T-helper 1 cell treated with Interleukin-12 subunit alpha and Interleukin-12 subunit beta and Interleukin-4 antibody, amounts not matched to agents 30 μg/mL and 1 μg/mL, for 36 hours (primary cell): ENCODE measurements at regions not wholly inside any gene's neighbourhood (a gene's known extent, or its start where the extent isn't known, plus 50 kb on each side); places are given as distances from the start of the nearest gene placed in this dataset.
"Not testable (repeated sequence)": the region's sequence is repeated elsewhere in the genome, so short reads cannot be mapped to it uniquely, and the experiment has no call there.

Source experiments
- H3K27ac Mint-ChIP-seq: one replicate; pipeline ENCODE4 v1.8.0; 2021; ENCODE audit warnings: mild to moderate bottlenecking, mixed read lengths
- H3K27me3 Mint-ChIP-seq: one replicate; pipeline ENCODE4 v1.8.0; 2021; ENCODE audit warnings: low read depth, mixed read lengths
- H3K36me3 Mint-ChIP-seq: one replicate; pipeline ENCODE4 v1.8.0; 2021; ENCODE audit warnings: low read depth, mixed read lengths
- H3K4me1 Mint-ChIP-seq: one replicate; pipeline ENCODE4 v1.8.0; 2021; ENCODE audit warnings: low read depth, mixed read lengths
- H3K4me3 Mint-ChIP-seq: one replicate; pipeline ENCODE4 v1.8.0; 2021; ENCODE audit warnings: mild to moderate bottlenecking, moderate library complexity, mixed read lengths
- H3K9me3 Mint-ChIP-seq: one replicate; pipeline ENCODE4 v1.8.0; 2021; ENCODE audit warnings: mixed read lengths

DNA sequence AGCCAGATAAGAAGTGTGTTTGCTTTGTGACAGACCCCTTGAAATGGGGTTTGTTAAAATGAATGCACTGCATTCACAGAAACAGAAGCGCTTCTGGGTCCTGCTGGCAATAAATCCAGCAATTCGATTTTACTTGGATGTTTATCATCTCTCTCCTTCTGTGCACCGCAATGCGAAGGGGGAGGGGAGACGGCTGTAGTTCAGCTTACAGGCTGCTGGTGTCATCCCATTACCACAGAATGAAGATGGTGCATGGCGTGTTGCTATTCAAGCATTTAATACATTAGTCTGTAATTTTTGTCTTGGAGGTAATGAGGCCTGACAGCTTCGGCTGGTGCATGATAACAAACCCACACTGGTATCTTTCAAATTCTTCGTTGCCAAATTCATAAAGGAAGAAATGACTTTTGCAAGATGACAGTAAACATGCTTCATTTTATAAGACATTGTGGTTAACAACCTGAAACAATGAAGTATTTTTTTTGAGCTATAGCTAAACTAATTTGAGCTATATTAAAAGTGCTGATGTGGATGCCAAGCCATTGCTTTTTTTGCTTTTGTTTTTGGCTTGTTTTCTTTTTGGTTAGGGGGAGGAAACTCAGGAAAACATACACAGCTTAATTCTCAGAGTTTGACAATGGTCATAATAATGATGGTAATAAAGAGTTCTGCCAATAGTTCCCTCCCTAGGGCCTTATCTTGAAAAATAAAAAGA lies 418.3 kb downstream of the OTOL1 start:
- no peaks in the 10 kb centered on the region for H3K36me3 Mint-ChIP-seq
- no peak overlapping the region for H3K27ac Mint-ChIP-seq
- H3K9me3 Mint-ChIP-seq: peaks cover 4% of the 10 kb centered on the region
- no peak overlapping the region for H3K4me3 Mint-ChIP-seq
- H3K27me3 Mint-ChIP-seq: no peaks in the 10 kb centered on the region
- H3K4me1 Mint-ChIP-seq: no peaks in the 10 kb centered on the region

DNA sequence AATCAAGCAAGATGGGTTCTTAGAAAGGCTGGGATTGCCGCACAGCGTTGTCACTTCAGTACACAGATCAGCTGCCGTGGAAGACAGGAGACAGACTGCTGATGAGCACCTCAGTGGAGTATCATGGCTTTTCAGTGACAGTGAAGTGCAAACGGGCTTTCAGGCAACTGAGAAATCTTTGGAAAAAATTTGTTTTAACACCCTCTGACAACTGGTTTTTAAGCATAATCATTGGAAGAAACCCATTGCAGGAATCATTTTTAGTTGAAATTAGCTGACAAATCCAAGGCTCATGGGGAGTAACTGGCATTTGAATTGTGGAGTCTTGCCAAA lies 418.8 kb downstream of the OTOL1 start:
- Mint-ChIP-seq H3K4me1 (no peaks in the 10 kb centered on the region), H3K4me3 (no peak overlapping the region), H3K27ac (no peak overlapping the region), H3K27me3 (no peaks in the 10 kb centered on the region), H3K36me3 (no peaks in the 10 kb centered on the region), H3K9me3 (peaks cover 4% of the 10 kb centered on the region)

DNA sequence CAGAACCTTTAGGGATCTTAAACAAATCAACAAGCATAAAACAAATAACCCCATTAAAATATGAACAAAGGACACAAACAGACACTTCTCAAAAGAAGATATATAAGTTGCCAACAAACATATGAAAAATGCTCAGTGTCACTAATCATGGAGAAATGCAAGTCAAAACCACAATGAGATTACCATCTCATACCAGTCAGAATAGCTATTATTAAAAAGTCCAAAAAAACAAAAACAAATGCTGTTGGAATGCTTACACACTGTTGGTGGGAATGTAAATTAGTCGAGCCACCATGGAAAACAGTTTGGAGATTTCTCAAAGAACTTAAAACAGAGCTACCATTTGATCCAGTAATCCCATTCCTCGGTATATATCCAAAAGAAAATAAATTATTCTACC lies 423.6 kb downstream of the OTOL1 start:
- no peaks in the 10 kb centered on the region for H3K36me3 Mint-ChIP-seq
- no peak overlapping the region for H3K27ac Mint-ChIP-seq
- no peaks in the 10 kb centered on the region for H3K27me3 Mint-ChIP-seq
- H3K4me1 Mint-ChIP-seq: no peaks in the 10 kb centered on the region
- H3K4me3 Mint-ChIP-seq: no peak overlapping the region
- H3K9me3 Mint-ChIP-seq: peaks cover 4% of the 10 kb centered on the region

DNA sequence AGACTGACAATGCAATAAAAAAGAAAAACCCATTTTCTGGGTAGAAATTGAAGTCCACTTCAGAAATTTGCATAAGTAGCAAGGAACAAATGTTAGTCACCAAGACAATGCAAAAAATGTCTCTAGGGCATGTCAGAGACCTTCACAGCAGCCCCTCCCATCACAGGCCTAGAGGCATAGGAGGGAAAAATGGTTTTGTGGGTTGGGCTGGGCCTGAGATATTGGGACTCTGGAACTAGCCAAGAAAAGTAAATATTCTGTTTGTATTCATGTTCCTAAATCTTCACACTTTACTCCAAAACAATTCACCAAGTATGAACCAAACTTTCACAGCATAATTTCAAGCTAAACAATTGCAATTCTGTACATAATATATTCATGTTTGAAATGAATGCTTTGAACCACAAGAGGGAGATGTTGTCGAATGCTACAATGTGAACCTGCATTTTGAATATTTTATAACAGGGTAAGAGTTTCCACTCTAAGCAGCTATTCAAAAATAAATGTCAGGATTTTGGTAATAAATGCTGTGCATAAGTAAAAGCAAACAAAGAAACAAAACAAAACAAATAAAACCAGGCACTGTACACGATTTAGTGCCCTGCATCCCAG lies 429.2 kb downstream of the OTOL1 start:
- Mint-ChIP-seq H3K27me3 (no peaks in the 10 kb centered on the region), H3K9me3 (no peaks in the 10 kb centered on the region), H3K4me3 (no peak overlapping the region), H3K27ac (no peak overlapping the region), H3K36me3 (no peaks in the 10 kb centered on the region), H3K4me1 (no peaks in the 10 kb centered on the region)

DNA sequence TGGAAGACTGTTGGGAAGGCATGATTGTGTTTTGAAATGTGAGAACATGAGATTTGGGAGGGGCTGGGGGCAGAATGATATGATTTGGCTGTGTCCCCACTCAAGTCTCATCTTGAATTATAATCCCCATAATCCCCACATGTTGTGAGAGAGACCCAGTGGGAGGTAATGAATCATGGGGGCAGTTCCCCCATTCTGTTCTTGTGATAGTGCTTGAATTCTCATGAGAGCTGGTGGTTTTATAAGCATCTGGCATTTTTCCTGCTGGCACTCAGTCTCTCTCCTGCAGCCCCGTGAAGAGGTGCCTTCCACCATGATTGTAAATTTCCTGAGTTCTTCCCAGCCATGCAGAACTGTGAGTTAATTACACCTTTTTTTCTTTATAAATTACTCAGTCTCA lies 430.5 kb downstream of the OTOL1 start:
- Mint-ChIP-seq H3K4me1 (no peaks in the 10 kb centered on the region), H3K4me3 (no peak overlapping the region), H3K36me3 (no peaks in the 10 kb centered on the region), H3K27me3 (no peaks in the 10 kb centered on the region), H3K27ac (no peak overlapping the region), H3K9me3 (no peaks in the 10 kb centered on the region)

DNA sequence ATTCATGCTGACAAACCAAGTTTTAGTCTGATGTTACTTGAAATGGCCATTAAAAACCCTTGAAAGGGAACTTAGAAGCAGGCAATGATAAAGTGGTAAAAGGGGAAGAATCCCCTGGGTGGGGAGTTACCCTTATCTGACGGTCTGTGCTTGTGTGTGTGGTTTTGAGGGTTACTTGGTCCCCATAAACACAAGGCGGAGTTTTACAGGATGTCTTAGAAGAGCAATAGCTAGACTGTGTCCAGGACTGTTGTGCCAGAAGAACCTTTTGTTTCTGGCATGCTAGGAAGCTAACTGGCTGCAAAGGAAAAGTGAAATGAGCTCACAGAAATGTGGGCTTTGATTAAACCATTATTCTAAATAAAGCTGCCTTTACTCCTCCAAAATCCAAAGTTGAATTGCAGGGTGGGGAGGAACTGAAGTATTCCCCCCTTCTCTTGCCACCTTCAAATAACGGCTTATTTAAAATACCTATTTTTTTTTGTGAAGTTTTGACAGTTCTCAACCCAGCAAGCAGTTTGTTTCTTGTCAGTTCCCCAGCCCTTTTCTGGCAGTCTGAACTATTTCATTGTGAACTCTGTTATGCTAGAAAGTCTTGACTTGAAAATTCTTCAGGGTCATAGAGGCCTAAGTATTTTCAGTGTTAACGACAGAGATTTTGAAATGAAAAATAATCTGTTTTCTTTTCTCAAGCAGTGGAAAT lies 443.5 kb downstream of the OTOL1 start:
- Mint-ChIP-seq H3K4me3 (no peak overlapping the region), H3K27ac (no peak overlapping the region), H3K36me3 (no peaks in the 10 kb centered on the region), H3K27me3 (no peaks in the 10 kb centered on the region), H3K4me1 (no peaks in the 10 kb centered on the region), H3K9me3 (peaks cover 4% of the 10 kb centered on the region)

DNA sequence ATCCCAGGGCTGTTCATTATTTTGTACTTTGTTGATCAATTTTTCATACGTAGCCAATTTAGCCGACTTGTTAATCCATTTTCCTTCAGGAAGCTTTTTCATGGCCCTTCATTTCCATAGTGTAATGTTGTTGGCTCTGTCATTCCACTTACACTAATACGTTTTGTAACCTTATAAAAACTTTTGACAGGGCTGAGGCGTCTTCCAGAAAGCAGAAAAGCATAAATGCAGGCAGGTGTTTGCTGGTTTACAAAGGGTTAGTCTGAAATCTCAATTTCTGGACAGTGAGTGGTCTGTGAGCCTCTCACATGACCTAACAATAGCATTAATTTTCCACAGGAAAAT lies 444.0 kb downstream of the OTOL1 start:
- no peak overlapping the region for H3K27ac Mint-ChIP-seq

DNA sequence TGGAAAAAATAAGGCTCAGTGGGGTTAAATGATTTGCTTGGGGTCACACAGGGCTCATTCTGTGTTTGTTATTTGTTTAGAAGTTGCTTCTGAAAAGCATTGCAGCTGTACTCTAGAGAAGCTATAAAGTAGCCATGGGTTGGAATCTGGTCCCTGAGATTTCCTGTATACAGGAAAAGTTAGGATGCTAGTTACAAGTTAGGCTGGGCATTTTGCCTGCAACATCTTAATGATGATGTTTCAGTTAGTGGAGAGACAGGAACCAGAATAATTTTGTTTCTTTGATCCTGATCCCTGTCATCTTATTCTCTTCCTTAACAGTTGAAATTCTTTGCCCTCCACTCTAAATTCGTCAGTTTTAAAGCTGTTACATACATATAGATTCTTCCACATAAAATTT lies 445.3 kb downstream of the OTOL1 start:
- H3K36me3 Mint-ChIP-seq: no peaks in the 10 kb centered on the region
- H3K27me3 Mint-ChIP-seq: no peaks in the 10 kb centered on the region
- H3K4me1 Mint-ChIP-seq: no peaks in the 10 kb centered on the region
- no peaks in the 10 kb centered on the region for H3K9me3 Mint-ChIP-seq
- no peak overlapping the region for H3K27ac Mint-ChIP-seq
- no peak overlapping the region for H3K4me3 Mint-ChIP-seq

More for the DNA sequence above, 444.0 kb downstream of the OTOL1 start:
- no peaks in the 10 kb centered on the region for H3K4me1 Mint-ChIP-seq
- H3K36me3 Mint-ChIP-seq: no peaks in the 10 kb centered on the region
- no peak overlapping the region for H3K4me3 Mint-ChIP-seq
- peaks cover 4% of the 10 kb centered on the region for H3K9me3 Mint-ChIP-seq
- H3K27me3 Mint-ChIP-seq: no peaks in the 10 kb centered on the region

DNA sequence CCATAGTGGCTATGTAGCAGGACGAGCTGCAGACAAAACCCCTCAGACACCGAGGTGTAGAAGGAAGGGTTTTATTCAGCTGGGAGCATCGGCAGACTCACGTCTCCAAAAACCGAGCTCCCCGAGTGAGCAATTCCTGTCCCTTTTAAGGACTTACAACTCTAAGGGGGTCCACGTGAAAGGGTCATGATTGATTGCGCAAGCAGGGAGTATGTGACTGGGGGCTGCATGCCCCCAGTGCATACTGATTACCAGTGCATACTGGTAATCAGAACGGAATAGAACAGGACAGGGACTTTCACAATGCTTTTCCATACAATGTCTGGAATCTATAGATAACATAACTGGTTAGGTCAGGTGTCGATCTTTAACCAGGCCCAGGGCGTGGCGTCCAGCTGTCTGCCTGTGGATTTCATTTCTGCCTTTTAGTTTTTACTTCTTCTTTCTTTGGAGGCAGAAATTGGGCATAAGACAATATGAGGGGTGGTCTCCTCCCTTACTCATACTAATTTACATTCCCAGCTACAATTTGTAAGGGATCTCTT lies 447.3 kb downstream of the OTOL1 start:
- not testable (repeated sequence) for H3K9me3 Mint-ChIP-seq, H3K36me3 Mint-ChIP-seq, H3K4me1 Mint-ChIP-seq, H3K4me3 Mint-ChIP-seq, H3K27me3 Mint-ChIP-seq, H3K27ac Mint-ChIP-seq

DNA sequence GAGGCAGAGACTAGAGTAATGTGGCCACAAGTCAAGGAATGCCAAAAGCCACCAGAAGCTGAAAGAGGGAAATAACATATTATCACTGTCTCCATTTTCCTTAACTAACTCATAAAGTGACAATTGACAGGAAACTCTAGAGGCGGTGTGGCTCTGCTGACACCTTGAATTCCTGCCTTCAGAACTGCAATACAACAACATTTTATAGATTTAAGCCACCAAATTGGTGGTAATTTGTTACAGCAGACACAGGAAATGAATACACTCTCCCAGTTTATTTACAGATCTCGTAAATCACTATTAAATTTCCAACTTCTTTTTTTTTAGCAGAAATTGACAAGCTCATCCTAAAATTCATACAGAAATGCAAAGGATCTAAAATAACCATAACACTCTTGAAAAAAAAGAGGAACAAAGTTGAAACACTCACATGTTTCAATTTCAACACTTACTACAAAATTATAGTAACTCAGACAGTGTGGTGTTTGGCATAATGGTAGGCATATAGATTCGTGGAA lies 449.9 kb downstream of the OTOL1 start:
- H3K4me3 Mint-ChIP-seq: no peak overlapping the region
- H3K27ac Mint-ChIP-seq: no peak overlapping the region
- no peaks in the 10 kb centered on the region for H3K36me3 Mint-ChIP-seq
- H3K27me3 Mint-ChIP-seq: no peaks in the 10 kb centered on the region
- no peaks in the 10 kb centered on the region for H3K9me3 Mint-ChIP-seq
- no peaks in the 10 kb centered on the region for H3K4me1 Mint-ChIP-seq

DNA sequence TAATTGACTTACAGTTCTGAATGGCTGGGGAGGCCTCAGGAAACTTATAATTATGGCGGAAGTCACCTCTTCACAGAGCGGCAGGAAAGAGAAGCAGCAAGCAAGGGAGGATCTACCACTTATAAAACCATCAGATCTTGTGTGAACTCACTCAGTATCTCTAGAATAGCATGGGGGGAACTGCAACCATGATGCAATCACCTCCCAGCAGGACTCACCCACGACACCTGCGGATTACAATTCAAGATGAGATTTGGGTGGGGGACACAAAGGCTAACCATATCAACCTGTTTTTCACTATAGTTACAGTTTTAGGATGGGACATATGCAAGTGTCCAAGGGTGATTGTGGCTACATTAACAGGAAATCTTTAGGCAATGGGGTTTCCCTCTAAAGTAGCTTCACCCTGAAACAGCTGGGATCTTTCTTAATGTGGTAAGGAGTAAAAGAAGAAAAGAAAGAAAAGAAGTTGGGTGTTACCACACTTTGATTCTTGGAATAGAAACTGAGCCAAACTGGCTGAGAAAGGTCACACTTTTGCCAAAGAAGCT lies 453.8 kb downstream of the OTOL1 start:
- no peak overlapping the region for H3K27ac Mint-ChIP-seq
- no peaks in the 10 kb centered on the region for H3K36me3 Mint-ChIP-seq
- no peak overlapping the region for H3K4me3 Mint-ChIP-seq
- H3K4me1 Mint-ChIP-seq: no peaks in the 10 kb centered on the region
- no peaks in the 10 kb centered on the region for H3K9me3 Mint-ChIP-seq
- H3K27me3 Mint-ChIP-seq: no peaks in the 10 kb centered on the region

DNA sequence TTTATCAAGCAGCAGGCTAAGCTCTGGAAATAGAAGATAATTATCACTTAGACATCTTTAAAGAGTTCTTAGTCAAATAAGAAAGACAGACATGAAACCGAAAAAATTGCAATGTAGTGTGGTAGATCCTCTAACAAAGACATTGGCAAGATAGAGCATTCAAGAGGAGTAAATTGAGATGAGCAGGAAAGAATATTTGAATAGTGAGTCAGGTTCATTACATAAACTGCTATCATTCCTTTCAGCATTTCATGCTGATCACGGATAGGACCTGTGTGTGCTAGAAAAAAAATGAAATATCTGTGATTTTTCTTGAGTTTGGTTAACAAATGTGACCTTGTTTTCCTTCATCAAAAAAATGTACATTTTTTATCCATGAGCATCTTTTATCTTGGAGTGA lies 460.9 kb downstream of the OTOL1 start:
- Mint-ChIP-seq H3K27ac (no peak overlapping the region), H3K9me3 (no peaks in the 10 kb centered on the region), H3K27me3 (no peaks in the 10 kb centered on the region), H3K4me1 (no peaks in the 10 kb centered on the region), H3K4me3 (no peak overlapping the region), H3K36me3 (no peaks in the 10 kb centered on the region)

DNA sequence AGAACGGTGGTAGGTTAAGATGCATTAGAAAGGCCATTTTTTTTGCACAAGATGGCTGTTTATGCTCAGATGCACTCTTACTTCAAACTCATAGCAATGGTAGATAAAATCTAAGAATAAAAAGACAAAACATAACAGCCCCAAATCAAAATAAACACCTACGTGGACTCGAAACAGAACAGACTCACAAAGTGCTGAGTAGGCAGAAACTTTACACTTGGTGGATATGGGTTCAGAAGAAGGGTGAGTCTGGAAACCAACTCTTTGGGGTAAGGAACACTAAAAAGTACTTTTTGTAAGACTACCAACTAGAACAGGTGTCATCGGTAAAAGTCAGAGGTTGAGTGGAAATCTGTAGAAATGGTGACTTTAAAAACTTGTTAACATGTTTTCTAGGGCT lies 468.2 kb downstream of the OTOL1 start:
- H3K4me1 Mint-ChIP-seq: no peaks in the 10 kb centered on the region
- no peaks in the 10 kb centered on the region for H3K36me3 Mint-ChIP-seq
- no peak overlapping the region for H3K4me3 Mint-ChIP-seq
- no peak overlapping the region for H3K27ac Mint-ChIP-seq
- H3K9me3 Mint-ChIP-seq: peaks cover 12% of the 10 kb centered on the region
- H3K27me3 Mint-ChIP-seq: no peaks in the 10 kb centered on the region

DNA sequence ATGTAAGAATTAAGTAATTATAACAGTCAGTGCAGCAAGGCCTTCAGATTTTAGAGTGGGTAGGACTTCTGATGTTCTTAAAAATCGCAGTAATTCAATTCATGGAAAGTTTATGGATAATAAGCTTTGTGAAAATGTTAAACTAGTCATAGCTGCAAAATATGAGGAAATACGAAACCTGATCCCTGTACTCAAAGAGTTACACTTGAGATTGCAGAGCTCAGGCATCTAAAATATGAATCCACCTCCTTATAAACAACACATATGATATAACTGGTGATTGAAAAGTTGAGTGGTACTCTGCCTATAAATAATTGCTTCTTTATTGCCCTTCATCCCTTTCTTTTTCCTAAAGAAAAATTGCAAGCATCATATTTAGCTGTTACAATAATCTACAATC lies 473.3 kb downstream of the OTOL1 start:
- H3K27me3 Mint-ChIP-seq: no peaks in the 10 kb centered on the region
- H3K27ac Mint-ChIP-seq: no peak overlapping the region
- H3K9me3 Mint-ChIP-seq: no peaks in the 10 kb centered on the region
- no peak overlapping the region for H3K4me3 Mint-ChIP-seq
- H3K36me3 Mint-ChIP-seq: no peaks in the 10 kb centered on the region
- no peaks in the 10 kb centered on the region for H3K4me1 Mint-ChIP-seq

DNA sequence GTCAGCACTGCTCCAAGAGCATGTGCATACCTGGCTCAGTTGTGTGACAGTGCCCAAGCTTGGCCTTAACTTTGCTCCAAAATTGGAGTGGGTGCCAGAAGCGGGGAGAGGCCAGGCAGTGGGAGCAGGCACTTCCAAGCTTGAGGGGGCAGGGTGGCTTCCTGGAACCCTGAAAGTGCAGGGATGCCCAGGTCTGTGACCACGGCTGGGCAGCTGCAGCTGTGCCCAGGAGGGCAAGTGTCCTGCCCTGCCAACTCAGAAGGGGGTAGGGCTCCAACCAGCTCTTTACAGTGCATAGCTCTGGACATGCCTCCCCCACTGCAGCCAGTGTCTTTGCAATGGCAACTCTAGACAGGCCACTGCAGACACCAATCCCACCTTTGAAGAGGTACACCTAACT lies 478.6 kb downstream of the OTOL1 start:
- Mint-ChIP-seq H3K27me3 (no peaks in the 10 kb centered on the region), H3K4me3 (no peak overlapping the region), H3K4me1 (no peaks in the 10 kb centered on the region), H3K27ac (no peak overlapping the region), H3K36me3 (no peaks in the 10 kb centered on the region), H3K9me3 (no peaks in the 10 kb centered on the region)
